ENCODE measurements at regions not wholly inside any gene's neighbourhood (a gene's known extent, or its start where the extent isn't known, plus 50 kb on each side); places are given as distances from the start of the nearest gene placed in this dataset.
"Not testable (repeated sequence)": the region's sequence is repeated elsewhere in the genome, so short reads cannot be mapped to it uniquely, and the experiment has no call there.

DNA sequence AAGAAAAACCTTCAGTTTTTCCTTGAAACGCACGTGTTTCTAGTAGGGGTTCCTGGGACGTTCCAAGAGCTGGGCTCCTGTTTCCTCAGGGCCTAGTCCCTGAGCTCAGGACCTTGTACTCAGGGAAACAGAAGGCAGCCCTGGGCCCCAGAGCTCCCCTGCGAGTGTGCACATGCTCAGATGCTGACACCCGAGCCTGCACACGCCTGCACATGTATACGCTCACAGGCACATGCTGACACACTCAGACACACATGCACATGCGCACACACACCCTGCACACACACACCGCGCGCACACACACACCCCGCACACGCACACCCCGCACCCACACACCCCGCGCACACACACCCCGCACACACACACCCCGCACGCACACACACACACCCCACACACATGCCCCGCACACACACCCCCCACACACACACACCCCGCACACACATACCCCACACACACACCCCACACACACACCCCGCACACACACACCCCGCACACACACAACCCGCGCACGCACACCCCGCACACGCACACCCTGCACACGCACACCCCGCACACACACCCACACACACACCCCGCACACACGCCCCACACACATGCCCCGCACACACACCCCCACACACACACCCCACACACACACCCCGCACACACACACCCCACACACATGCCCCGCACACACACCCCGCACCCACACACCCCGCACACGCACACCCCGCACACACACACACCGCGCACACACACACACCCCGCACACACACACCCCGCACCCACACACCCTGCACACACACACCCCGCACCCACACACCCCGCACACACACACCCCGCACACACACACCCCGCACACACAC, 52.2 kb downstream of the CALML3 start:
- ATAC-seq = no peak
- TF ChIP-seq ZFP3 (CRISPR knock-in tag; IDR thresholded peaks at IDR 0.05) = no peak

DNA sequence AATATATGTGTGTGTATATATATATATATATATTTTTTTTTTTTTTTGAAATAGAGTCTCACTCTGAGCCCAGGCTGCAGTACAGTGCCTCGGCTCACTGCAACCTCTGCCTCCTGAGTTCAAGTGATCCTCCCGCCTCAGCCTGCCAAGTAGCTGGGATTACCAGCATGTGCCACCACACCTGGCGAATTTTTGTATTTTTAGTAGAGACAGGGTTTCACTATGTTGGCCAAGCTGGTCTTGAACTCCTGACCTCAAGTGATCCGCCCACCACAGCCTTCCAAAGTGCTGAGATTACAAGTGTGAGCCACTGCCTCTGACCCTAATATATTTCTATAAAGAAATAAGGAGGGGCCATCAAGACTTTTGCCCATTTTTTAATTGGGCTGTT, 55.3 kb downstream of the CALML3 start:
- ATAC-seq = not testable (repeated sequence)

DNA sequence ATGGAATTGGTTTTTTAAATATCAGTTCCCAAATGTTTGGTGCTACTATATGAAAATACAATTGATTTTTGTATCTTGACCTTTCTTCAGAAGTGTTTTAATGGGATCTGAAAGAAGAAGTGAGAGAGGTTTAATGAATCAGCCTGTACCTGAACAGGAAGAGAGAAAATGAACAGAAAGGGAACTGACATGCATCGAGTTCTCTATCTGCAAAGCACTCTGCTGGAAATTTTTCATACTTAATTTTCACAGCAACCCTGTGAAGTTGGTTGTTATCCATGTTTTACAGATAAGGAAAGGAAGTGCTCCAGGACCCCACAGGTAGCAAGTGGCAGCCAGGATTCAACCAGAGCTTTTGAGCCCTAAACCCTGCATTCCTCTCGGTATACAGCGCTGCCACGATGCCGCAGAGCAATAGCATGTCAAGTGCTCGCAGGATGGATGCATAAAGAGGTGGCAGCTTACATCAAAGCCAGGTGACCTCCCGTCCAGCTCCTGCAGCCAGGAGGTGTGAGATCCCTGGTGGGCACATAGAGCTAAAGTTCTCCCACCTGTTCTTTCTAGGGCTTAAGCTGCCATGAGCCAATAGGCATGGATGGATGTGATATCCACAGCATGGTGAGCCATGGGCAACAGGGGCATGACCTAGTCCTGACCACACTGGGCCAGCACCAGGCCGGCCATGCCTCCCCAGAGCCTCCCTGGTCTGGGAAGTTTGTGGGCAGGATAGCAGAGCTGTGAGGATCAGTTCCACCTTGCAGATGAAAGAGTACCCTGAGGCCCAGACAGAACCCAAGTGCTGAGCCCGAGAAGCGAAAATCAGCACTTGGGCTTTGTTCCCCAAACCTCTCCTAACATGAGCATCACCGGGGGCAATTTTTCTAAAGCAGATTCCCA, 57.2 kb downstream of the CALML3 start:
- no peak for ATAC-seq
- TF ChIP-seq GLIS3 (CRISPR knock-in tag; IDR thresholded peaks at IDR 0.05) = no peak
- TF ChIP-seq RARB (CRISPR knock-in tag; IDR thresholded peaks at IDR 0.05) = no peak
- no peak for TF ChIP-seq OSR1 (CRISPR knock-in tag; IDR thresholded peaks at IDR 0.05)
- no peak for TF ChIP-seq ZNF8 (CRISPR knock-in tag; IDR thresholded peaks at IDR 0.05)
- TF ChIP-seq CSDC2 (CRISPR knock-in tag; IDR thresholded peaks at IDR 0.05) = no peak
- TF ChIP-seq, protein P1, sequence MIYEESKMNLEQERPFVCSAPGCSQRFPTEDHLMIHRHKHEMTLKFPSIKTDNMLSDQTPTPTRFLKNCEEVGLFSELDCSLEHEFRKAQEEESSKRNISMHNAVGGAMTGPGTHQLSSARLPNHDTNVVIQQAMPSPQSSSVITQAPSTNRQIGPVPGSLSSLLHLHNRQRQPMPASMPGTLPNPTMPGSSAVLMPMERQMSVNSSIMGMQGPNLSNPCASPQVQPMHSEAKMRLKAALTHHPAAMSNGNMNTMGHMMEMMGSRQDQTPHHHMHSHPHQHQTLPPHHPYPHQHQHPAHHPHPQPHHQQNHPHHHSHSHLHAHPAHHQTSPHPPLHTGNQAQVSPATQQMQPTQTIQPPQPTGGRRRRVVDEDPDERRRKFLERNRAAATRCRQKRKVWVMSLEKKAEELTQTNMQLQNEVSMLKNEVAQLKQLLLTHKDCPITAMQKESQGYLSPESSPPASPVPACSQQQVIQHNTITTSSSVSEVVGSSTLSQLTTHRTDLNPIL (CRISPR knock-in tag; IDR thresholded peaks at IDR 0.05; ENCODE audit: low read depth) = no peak
- no peak for TF ChIP-seq ARNTL (CRISPR knock-in tag; IDR thresholded peaks at IDR 0.05; ENCODE audit: borderline replicate concordance, low read depth)
- TF ChIP-seq TOX (CRISPR knock-in tag; IDR thresholded peaks at IDR 0.05; ENCODE audit: borderline replicate concordance) = no peak
- TF ChIP-seq TCF4 (CRISPR knock-in tag; IDR thresholded peaks at IDR 0.05; ENCODE audit: borderline replicate concordance) = no peak
- TF ChIP-seq, protein P2, sequence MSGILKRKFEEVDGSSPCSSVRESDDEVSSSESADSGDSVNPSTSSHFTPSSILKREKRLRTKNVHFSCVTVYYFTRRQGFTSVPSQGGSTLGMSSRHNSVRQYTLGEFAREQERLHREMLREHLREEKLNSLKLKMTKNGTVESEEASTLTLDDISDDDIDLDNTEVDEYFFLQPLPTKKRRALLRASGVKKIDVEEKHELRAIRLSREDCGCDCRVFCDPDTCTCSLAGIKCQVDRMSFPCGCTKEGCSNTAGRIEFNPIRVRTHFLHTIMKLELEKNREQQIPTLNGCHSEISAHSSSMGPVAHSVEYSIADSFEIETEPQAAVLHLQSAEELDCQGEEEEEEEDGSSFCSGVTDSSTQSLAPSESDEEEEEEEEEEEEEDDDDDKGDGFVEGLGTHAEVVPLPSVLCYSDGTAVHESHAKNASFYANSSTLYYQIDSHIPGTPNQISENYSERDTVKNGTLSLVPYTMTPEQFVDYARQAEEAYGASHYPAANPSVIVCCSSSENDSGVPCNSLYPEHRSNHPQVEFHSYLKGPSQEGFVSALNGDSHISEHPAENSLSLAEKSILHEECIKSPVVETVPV (CRISPR knock-in tag; IDR thresholded peaks at IDR 0.05) = no peak
- TF ChIP-seq PPARA (CRISPR knock-in tag; IDR thresholded peaks at IDR 0.05; ENCODE audit: borderline replicate concordance) = no peak
- TF ChIP-seq ZNF565 (CRISPR knock-in tag; conservative IDR thresholded peaks at IDR 0.05; ENCODE audit: low read depth) = no peak
- no peak for TF ChIP-seq SNAI2 (CRISPR knock-in tag; IDR thresholded peaks at IDR 0.05)
- no peak for TF ChIP-seq ZFP3 (CRISPR knock-in tag; IDR thresholded peaks at IDR 0.05)
- TF ChIP-seq ZNF70 (CRISPR knock-in tag; IDR thresholded peaks at IDR 0.05) = no peak
- no peak for TF ChIP-seq BACH2 (CRISPR knock-in tag; IDR thresholded peaks at IDR 0.05; ENCODE audit: borderline replicate concordance)
- TF ChIP-seq, protein P3, sequence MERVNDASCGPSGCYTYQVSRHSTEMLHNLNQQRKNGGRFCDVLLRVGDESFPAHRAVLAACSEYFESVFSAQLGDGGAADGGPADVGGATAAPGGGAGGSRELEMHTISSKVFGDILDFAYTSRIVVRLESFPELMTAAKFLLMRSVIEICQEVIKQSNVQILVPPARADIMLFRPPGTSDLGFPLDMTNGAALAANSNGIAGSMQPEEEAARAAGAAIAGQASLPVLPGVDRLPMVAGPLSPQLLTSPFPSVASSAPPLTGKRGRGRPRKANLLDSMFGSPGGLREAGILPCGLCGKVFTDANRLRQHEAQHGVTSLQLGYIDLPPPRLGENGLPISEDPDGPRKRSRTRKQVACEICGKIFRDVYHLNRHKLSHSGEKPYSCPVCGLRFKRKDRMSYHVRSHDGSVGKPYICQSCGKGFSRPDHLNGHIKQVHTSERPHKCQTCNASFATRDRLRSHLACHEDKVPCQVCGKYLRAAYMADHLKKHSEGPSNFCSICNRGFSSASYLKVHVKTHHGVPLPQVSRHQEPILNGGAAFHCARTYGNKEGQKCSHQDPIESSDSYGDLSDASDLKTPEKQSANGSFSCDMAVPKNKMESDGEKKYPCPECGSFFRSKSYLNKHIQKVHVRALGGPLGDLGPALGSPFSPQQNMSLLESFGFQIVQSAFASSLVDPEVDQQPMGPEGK (CRISPR knock-in tag; IDR thresholded peaks at IDR 0.05; ENCODE audit: borderline replicate concordance) = no peak

DNA sequence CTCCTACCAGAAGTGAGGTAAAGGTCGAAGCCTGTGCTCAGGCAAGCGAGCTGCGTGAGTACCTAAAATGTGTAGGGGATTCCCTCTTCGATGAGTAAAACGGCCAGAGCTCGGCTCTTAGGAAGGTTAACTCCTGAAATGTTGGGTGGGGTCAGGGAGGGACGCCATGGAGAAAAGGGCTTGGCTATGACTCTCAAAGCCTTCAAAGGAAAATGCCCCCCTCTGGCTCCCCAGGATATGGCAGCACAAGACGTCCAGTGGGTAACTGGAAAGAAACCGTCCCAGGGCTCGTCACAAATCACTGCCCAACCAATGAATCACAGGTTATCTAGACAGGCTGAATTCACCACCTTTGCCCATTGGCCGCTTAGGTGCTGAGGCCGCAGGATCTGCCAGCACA, 58.0 kb downstream of the CALML3 start:
- no peak for ATAC-seq
- TF ChIP-seq TCF4 (CRISPR knock-in tag; IDR thresholded peaks at IDR 0.05; ENCODE audit: borderline replicate concordance) = no peak
- TF ChIP-seq, protein P4, sequence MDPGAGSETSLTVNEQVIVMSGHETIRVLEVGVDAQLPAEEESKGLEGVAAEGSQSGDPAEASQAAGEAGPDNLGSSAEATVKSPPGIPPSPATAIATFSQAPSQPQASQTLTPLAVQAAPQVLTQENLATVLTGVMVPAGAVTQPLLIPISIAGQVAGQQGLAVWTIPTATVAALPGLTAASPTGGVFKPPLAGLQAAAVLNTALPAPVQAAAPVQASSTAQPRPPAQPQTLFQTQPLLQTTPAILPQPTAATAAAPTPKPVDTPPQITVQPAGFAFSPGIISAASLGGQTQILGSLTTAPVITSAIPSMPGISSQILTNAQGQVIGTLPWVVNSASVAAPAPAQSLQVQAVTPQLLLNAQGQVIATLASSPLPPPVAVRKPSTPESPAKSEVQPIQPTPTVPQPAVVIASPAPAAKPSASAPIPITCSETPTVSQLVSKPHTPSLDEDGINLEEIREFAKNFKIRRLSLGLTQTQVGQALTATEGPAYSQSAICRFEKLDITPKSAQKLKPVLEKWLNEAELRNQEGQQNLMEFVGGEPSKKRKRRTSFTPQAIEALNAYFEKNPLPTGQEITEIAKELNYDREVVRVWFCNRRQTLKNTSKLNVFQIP (CRISPR knock-in tag; IDR thresholded peaks at IDR 0.05; ENCODE audit: borderline replicate concordance, low read depth) = no peak
- TF ChIP-seq BACH2 (CRISPR knock-in tag; IDR thresholded peaks at IDR 0.05; ENCODE audit: borderline replicate concordance) = no peak
- TF ChIP-seq ESRRG (CRISPR knock-in tag; IDR thresholded peaks at IDR 0.05) = no peak
- no peak for TF ChIP-seq CSDC2 (CRISPR knock-in tag; IDR thresholded peaks at IDR 0.05)
- TF ChIP-seq, protein P2 (CRISPR knock-in tag; IDR thresholded peaks at IDR 0.05) = no peak
- no peak for TF ChIP-seq ISL1 (CRISPR knock-in tag; IDR thresholded peaks at IDR 0.05)
- TF ChIP-seq ZNF70 (CRISPR knock-in tag; IDR thresholded peaks at IDR 0.05) = no peak
- TF ChIP-seq SNAI2 (CRISPR knock-in tag; IDR thresholded peaks at IDR 0.05) = no peak
- TF ChIP-seq, protein P1 (CRISPR knock-in tag; IDR thresholded peaks at IDR 0.05; ENCODE audit: low read depth) = no peak
- TF ChIP-seq GLIS3 (CRISPR knock-in tag; IDR thresholded peaks at IDR 0.05) = no peak
- no peak for TF ChIP-seq ARNTL (CRISPR knock-in tag; IDR thresholded peaks at IDR 0.05; ENCODE audit: borderline replicate concordance, low read depth)
- no peak for TF ChIP-seq ZFP3 (CRISPR knock-in tag; IDR thresholded peaks at IDR 0.05)
- TF ChIP-seq ZFP30 (CRISPR knock-in tag; IDR thresholded peaks at IDR 0.05) = no peak
- TF ChIP-seq RARB (CRISPR knock-in tag; IDR thresholded peaks at IDR 0.05) = no peak
- TF ChIP-seq ZNF8 (CRISPR knock-in tag; IDR thresholded peaks at IDR 0.05) = no peak
- TF ChIP-seq PPARA (CRISPR knock-in tag; IDR thresholded peaks at IDR 0.05; ENCODE audit: borderline replicate concordance) = no peak
- TF ChIP-seq, protein P3 (CRISPR knock-in tag; IDR thresholded peaks at IDR 0.05; ENCODE audit: borderline replicate concordance) = no peak
